Glutamatergic neuron (in vitro differentiated cells): ENCODE measurements at regions not wholly inside any gene's neighbourhood (a gene's known extent, or its start where the extent isn't known, plus 50 kb on each side); places are given as distances from the start of the nearest gene placed in this dataset.
A peak's percentile ranks its signal among the peaks of the same experiment; 100 is the strongest.
"Not testable (repeated sequence)": the region's sequence is repeated elsewhere in the genome, so short reads cannot be mapped to it uniquely, and the experiment has no call there.

Source experiments
- DNase-seq: peaks from one replicate; pipeline ENCODE4 v3.0.0; 2022
- H3K27ac Mint-ChIP-seq: one replicate; pipeline ENCODE4 v1.8.0; 2020; ENCODE audit warnings: mild to moderate bottlenecking, mixed read lengths, inconsistent platforms; ENCODE audit not compliant: unreplicated experiment
- H3K27me3 Mint-ChIP-seq: one replicate; pipeline ENCODE4 v1.8.0; 2020; ENCODE audit warnings: mild to moderate bottlenecking, moderate library complexity, mixed read lengths, inconsistent platforms; ENCODE audit not compliant: unreplicated experiment
- H3K36me3 Mint-ChIP-seq: one replicate; pipeline ENCODE4 v1.8.0; 2020; ENCODE audit warnings: mild to moderate bottlenecking, mixed read lengths, inconsistent platforms; ENCODE audit not compliant: unreplicated experiment
- H3K4me1 Mint-ChIP-seq: one replicate; pipeline ENCODE4 v1.8.0; 2020; ENCODE audit warnings: mild to moderate bottlenecking, low read depth, mixed read lengths, inconsistent platforms; ENCODE audit not compliant: unreplicated experiment
- H3K4me3 Mint-ChIP-seq: one replicate; pipeline ENCODE4 v1.8.0; 2020; ENCODE audit warnings: mild to moderate bottlenecking, mixed read lengths, inconsistent platforms; ENCODE audit not compliant: unreplicated experiment
- H3K9me3 Mint-ChIP-seq: one replicate; pipeline ENCODE4 v1.8.0; 2020; ENCODE audit warnings: mild to moderate bottlenecking, moderate library complexity, mixed read lengths, inconsistent platforms; ENCODE audit not compliant: unreplicated experiment
- TF ChIP-seq, protein P1 (sequence below): fragments of 200-600 bp; sonication (generic); IDR thresholded peaks from one replicate; pipeline ENCODE4 v1.5.0; 2021; ENCODE audit not compliant: partially characterized antibody, unreplicated experiment

DNA sequence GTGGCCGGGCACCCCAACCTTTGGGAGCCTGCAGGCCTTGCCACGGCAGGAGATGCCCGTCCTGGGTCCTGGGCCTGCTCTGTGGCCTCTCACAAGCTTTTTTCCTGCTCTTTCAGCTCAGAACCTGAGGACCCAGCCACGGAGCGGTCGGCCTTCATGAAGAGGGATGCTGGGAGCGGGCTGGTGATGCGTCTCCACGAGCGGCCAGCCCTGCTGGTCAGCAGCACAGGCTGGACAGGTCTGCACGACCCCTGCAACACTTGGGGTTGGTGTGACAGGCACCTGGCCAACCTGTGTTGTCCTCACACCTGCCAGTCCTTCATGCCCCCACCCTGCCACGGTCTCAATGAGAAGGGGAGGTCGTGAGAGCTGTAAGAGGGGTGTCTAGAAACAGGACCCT lies 170.0 kb downstream of the ADRA2C start:
- TF ChIP-seq, protein P1, sequence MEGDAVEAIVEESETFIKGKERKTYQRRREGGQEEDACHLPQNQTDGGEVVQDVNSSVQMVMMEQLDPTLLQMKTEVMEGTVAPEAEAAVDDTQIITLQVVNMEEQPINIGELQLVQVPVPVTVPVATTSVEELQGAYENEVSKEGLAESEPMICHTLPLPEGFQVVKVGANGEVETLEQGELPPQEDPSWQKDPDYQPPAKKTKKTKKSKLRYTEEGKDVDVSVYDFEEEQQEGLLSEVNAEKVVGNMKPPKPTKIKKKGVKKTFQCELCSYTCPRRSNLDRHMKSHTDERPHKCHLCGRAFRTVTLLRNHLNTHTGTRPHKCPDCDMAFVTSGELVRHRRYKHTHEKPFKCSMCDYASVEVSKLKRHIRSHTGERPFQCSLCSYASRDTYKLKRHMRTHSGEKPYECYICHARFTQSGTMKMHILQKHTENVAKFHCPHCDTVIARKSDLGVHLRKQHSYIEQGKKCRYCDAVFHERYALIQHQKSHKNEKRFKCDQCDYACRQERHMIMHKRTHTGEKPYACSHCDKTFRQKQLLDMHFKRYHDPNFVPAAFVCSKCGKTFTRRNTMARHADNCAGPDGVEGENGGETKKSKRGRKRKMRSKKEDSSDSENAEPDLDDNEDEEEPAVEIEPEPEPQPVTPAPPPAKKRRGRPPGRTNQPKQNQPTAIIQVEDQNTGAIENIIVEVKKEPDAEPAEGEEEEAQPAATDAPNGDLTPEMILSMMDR: no peak
- H3K4me1 Mint-ChIP-seq: no peaks in the 10 kb centered on the region
- H3K27ac Mint-ChIP-seq: no peak overlapping the region
- no peaks in the 10 kb centered on the region for H3K9me3 Mint-ChIP-seq
- H3K27me3 Mint-ChIP-seq: no peaks in the 10 kb centered on the region
- no peaks in the 10 kb centered on the region for H3K36me3 Mint-ChIP-seq
- DNase-seq: no peak
- no peak overlapping the region for H3K4me3 Mint-ChIP-seq

DNA sequence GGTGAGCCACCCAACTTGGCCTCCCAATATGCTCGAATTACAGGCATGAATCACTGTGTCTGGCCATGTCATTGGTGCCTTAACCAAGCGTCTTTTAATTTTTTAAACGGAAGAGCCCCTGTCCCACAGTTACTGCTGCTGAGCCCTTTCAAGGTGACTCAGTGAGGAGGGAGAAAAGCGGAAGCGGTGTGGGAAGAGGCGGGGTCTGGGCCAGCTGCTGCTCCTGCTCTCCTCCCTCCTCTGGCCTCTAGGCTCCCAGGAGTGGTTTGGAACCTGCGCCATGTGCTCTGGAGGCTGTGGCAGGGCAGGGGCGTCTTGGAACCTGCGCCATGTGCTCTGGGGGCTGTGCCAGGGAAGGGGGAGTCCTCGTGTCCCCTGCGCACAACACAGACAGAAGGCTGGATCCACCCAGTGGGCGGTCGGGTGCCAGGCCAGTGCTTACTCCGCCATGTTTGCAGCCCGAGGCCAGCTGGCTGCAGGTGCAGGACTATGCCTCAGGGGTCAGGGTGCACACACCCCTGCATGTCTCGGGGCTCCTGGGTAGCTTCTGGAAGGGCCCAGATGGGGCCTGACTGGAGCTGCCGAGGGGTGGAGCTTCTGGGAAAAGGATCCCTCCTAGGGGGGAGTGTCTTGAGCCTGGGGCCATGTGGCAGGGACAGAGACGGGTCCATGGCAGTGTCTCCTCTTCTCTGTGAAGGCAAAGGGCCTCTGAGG lies 171.8 kb downstream of the ADRA2C start:
- not testable (repeated sequence) for H3K4me3 Mint-ChIP-seq, H3K27me3 Mint-ChIP-seq, H3K27ac Mint-ChIP-seq, H3K36me3 Mint-ChIP-seq, H3K4me1 Mint-ChIP-seq, DNase-seq, H3K9me3 Mint-ChIP-seq

DNA sequence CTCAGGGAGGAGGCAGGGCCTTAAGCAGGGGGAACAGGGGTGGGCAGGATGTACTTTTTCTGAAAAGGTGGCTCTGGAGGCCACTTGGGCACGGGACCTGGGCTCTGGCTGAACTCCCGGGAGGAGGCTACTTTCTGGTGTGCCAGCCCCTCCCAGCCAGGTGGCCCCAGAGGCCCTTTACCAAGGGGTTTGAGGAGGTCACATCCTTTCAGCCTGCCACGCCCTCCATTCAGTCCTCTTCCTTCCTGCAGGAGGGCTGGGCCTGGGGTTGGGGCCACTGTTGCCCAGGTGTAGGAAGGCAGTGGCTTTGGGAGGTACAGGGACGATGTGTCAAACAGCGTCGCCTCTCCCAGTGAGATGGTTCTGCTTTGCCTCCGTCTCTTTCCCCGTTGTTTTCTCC lies 172.5 kb downstream of the ADRA2C start:
- H3K36me3 Mint-ChIP-seq, H3K27ac Mint-ChIP-seq, H3K4me3 Mint-ChIP-seq, H3K9me3 Mint-ChIP-seq, H3K4me1 Mint-ChIP-seq, DNase-seq, H3K27me3 Mint-ChIP-seq: not testable (repeated sequence)

DNA sequence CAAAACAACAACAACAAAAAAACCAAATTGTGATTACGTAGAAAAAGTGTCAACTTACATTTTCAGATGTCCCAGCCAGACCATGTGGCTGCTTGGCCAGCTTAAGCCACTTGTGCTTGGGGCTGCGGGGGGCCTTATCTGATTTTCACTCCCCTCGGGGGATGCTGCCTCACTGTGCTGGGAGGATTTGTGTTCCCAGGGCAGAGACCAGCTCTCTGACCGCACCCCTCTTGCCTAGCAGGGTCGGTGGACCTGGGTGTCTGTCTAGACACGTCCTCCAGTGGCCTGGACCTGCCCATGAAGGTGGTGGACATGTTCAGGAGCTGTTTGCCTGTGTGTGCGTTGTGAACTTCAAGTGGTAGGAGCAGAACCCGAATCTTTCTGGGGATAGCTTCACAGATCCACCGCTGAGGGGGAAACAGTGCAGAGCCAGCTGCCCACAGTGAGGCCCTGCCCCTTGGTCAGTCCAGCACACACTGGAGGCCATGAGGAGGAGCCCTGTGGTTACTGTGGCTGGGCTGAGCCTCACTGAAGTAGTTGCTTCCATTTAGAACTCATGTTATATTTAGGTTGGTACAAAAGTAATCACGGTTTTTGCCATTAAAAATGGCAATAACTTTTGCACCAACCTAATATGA lies 173.9 kb downstream of the ADRA2C start:
- not testable (repeated sequence) for H3K4me3 Mint-ChIP-seq, H3K9me3 Mint-ChIP-seq, H3K4me1 Mint-ChIP-seq

DNA sequence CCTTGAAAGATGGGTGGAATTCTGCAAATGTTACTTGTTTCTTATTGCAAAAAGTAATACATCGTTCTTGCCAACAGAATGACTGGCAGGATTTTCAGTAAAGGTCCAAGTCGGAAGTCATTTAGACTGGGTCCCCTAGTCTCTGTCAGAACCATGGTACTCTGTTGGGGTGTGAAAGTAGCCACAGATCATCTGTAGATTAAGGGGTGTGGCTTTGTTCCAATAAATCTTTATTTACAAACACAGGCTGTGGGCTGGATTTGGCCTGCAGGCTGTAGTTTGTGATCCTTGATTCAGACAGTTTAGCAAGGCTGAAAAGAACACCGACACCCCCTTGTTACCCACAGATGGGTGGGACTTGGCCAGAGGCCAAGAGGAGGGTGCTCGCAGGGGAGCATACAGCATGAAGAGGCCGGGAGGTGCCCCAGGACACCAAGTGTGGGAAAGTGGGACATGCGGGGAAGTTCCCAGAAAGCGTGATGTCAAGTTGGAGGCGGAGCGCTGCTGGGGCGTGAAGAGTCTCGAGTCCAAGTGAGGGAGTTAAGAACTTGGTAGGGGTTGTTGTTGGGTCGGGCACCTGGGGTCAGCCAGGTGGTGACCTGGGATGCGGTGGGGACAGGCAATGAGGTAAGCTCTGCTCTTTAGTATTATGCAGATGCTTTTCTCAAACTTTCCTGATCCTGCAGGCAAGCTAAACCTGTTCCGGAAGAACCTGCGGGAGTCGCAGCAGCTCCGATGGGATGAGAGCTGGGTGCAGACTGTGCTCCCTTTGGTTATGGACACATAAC lies 175.7 kb downstream of the ADRA2C start:
- not testable (repeated sequence) for DNase-seq, H3K36me3 Mint-ChIP-seq, H3K27me3 Mint-ChIP-seq, H3K4me3 Mint-ChIP-seq, H3K27ac Mint-ChIP-seq, H3K4me1 Mint-ChIP-seq, H3K9me3 Mint-ChIP-seq

More for the DNA sequence above, 173.9 kb downstream of the ADRA2C start:
- H3K36me3 Mint-ChIP-seq, H3K27ac Mint-ChIP-seq, DNase-seq, H3K27me3 Mint-ChIP-seq: not testable (repeated sequence)

DNA sequence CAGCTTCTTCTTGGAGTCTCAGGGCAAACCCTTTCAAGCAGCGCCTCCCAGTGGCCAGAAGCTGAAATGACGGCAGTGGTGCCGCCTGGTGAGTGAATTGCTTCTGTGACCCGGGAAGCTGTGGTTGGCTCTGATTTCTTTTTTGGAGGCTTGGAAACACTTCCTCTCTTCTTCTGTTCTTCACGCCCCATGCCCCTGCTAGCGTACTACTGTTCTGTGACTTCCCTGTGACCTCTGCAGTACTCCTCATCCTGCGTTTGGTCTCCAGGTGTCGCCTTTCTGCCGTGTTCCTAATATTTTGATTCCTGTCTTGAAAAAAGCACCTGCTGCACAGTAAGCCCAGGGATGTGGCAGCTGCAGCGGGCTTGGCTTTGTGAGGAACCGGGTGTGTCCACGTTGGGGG lies 176.4 kb downstream of the ADRA2C start:
- H3K27ac Mint-ChIP-seq, H3K9me3 Mint-ChIP-seq, H3K27me3 Mint-ChIP-seq, H3K4me1 Mint-ChIP-seq, H3K4me3 Mint-ChIP-seq, H3K36me3 Mint-ChIP-seq: not testable (repeated sequence)
- peak; percentile 88 for DNase-seq
- TF ChIP-seq, protein P1: peak; percentile 71

DNA sequence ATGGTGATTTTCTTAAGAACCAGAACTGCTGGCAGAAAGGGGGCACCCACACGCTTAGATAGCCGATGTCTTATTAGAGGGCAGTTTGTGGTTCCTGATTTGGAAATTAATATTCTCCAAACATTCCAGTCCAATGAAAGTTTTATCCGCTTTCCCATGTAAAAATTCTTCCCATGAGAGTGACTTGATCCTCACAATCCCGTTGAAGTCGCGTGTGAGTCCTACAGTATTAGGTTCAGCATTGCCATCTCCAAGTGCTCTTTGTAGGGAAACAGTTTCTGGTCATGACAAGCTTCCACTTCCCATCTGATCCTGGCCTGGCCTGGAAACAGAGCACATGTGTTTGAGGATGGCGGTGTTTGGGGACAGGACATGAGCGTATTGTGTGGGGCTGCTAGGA lies 176.9 kb downstream of the ADRA2C start:
- not testable (repeated sequence) for H3K4me3 Mint-ChIP-seq, H3K27ac Mint-ChIP-seq, H3K9me3 Mint-ChIP-seq, H3K4me1 Mint-ChIP-seq, H3K27me3 Mint-ChIP-seq, DNase-seq, H3K36me3 Mint-ChIP-seq
